Skeletal muscle cell (primary cell): ENCODE measurements at regions not wholly inside any gene's neighbourhood (a gene's known extent, or its start where the extent isn't known, plus 50 kb on each side); places are given as distances from the start of the nearest gene placed in this dataset.
"Not testable (repeated sequence)": the region's sequence is repeated elsewhere in the genome, so short reads cannot be mapped to it uniquely, and the experiment has no call there.

Experiments used
- DNase-seq: peaks from one replicate; pipeline ENCODE4 v3.0.0-alpha.2; 2010; ENCODE audit warnings: low read depth
- H3K4me3 ChIP-seq: 2 replicates; pipeline ENCODE4 v1.5.1; 2011; ENCODE audit warnings: low read depth, mild to moderate bottlenecking, control low read depth, low read length, moderate library complexity

DNA sequence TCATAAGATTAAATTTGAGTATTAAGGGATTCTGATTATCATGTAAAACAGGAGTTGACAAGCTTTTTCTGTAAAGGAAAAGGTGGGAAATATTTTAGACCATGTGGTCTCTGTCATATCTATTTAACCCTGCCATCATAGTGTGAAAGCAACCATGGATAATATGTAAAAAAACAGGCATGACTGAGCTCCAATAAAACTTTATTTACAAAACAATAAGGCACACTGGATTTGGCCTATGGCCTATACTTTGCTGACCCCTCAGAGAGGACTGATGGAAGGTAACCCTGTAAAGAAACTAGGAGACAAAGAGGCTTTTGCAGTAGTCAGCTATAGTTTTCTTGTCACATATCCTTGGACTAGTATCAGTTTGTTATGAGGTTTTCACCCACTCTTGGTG lies 130.5 kb upstream of the CDK13 start:
- DNase-seq: no peak
- H3K4me3 ChIP-seq: no peak overlapping the region

DNA sequence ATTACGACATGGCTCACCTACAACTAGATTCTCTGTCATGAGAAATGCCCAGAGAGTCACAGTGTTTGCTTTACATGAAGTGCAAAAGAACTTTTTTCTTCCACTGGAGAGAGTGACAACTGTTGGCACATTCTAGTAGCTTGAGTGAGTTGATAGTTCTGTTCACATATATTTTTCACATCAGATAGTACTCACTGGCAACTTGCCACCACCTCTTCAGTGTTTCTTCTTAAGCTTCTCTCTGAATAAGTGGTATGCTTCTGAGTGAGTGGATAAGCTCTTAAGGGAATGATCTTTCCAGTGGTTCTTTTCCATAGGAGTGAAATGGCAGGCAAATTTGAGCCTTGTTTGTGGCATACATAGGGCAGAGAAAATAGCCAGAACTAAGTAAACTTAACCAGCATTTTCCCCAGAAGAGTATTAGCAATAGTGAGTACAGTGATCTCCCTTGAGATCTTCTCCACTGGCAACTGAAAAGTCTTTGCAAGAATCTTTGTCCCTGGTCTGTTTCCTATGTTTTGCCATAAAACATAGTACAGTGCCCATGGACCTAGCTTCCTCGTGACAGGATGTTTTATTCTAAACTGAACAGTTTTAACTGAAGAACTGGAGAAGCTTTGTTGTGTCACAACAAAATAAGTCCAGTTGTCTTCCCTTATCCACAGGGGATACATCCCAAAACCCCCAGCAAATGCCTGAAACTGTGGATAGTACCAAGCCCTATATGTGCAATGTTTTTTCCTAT lies 125.4 kb upstream of the CDK13 start:
- no peak for DNase-seq
- H3K4me3 ChIP-seq: no peak overlapping the region

GRCh38 chr7:39825401-39825980 lies 124.6 kb upstream of the CDK13 start:
- no peak for DNase-seq
- no peak overlapping the region for H3K4me3 ChIP-seq

GRCh38 chr7:39826166-39826565 lies 123.9 kb upstream of the CDK13 start:
- no peak overlapping the region for H3K4me3 ChIP-seq
- DNase-seq: no peak

DNA sequence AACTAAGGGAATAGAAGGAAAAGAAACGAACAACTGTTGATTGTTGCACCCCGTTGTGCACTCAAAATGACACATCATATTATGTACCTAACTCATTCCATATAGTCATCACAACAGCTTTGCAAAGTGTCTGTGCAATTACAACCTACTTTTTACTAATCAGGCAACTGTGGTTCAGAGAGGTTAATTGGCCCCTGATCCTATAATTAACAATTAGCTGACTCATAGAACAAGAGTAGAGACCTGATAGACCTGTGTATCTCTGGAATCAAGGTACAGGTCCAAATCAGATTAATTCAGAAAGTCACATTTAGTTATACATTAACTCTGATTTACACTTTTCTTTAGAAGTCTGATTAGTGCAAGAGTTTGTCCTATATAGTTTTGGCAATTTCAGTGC lies 122.5 kb upstream of the CDK13 start:
- no peak overlapping the region for H3K4me3 ChIP-seq
- DNase-seq: no peak

GRCh38 chr7:39829028-39829427 lies 121.0 kb upstream of the CDK13 start:
- no peak for DNase-seq
- H3K4me3 ChIP-seq: no peak overlapping the region

DNA sequence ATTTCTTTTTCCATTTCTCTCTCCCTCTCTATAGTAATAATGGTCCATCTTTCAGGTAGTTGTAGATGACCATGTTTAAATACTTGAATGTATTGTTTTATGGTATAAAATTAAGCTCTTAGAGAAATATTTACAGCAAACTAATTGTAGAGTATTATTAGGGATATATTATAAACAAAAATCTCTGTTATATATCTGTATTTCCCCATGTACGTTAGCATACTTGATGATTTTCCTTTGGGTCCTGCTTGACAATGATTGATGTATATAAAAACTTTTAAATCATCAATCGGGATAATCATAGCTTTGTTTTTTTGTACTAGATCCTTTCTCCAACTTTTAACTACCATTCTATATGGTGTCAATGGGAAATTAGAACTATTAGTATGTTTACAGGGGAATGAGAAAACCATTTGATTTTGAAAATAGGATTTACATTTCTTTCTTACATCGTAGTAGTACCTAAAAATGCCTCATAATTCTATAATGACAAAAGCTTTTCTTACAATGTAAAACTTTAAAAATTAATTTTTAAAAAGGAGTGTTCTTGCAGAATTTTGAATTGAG lies 117.5 kb upstream of the CDK13 start:
- H3K4me3 ChIP-seq: no peak overlapping the region
- no peak for DNase-seq

GRCh38 chr7:39833180-39833799 lies 116.8 kb upstream of the CDK13 start:
- DNase-seq: not testable (repeated sequence)
- peak overlapping the region; percentile 45 for H3K4me3 ChIP-seq

GRCh38 chr7:39833865-39834634 lies 116.0 kb upstream of the CDK13 start:
- H3K4me3 ChIP-seq: peak overlapping the region; percentile 45
- DNase-seq: not testable (repeated sequence)

DNA sequence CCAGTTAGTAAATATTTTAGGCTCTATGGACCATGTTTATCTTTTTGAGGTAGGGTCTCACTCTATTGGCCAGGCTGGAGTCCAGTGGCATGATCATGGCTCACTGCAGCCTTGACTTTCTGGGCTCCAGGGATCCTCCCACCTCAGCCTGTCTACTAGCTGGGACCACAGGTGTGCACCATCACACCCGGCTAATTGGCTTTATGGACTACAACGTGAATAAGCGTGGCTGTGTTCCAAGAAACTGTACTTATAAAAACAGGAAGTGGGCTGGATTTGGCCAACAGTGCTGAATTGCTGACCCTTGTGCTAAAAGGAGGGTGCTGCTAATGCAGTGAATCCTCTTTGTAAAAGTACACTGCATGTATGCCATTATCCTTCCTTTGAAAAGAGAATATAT lies 111.7 kb upstream of the CDK13 start:
- H3K4me3 ChIP-seq: no peak overlapping the region
- DNase-seq: peak; percentile 30

GRCh38 chr7:39845006-39845405 lies 105.0 kb upstream of the CDK13 start:
- no peak for DNase-seq
- no peak overlapping the region for H3K4me3 ChIP-seq

DNA sequence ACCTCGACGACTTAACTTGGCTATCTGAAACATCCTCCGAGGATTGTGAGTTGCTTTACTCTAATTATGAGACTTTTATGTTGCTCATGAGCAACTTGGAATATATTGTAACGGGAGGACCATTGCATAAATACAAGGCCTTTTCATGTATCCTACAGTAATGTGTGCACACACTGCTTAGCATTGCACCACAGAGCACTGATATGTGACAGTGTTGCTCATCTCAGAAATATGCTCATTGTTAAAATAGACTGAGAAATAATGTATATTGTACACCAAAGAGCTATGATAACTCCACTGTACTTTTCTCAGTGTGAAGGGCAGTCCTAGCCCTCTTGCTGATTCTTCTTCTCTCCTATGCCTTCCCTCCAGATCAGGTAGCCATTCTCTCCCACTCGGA lies 102.8 kb upstream of the CDK13 start:
- no peak for DNase-seq
- H3K4me3 ChIP-seq: no peak overlapping the region

DNA sequence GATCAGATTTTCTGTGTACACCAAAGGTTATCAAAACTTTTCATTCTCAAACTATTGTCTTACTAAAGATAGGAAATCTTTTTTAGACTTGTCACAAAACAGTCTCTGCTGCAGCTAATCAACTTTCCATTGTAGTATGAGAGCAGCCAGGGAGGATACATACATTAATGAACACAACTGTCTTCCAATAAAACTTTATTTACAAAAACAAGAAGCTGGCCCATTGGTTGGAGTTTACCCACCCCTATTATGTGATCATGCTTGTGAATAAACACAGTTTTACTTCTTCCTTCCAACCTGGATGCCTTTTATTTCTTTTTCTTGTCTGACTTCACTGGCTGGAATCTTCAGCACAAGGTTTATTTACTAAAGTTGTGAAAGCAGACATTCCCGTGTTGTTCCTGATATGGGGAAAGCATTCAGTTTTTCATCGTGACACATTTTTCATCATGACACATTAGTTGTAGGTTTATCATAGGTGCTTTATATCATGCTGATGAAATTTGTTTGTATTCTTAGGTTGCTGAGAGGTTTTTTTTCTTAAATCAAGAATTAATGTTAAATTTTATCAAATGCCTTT lies 98.5 kb upstream of the CDK13 start:
- H3K4me3 ChIP-seq: no peak overlapping the region
- no peak for DNase-seq

- peak overlapping the region; percentile 27 for H3K4me3 ChIP-seq
- not testable (repeated sequence) for DNase-seq
These were observed 95.3 kb upstream of the CDK13 start for GRCh38 chr7:39854616-39855324.

GRCh38 chr7:39855325-39855674 lies 94.8 kb upstream of the CDK13 start:
- H3K4me3 ChIP-seq: peak overlapping the region; percentile 27
- no peak for DNase-seq

DNA sequence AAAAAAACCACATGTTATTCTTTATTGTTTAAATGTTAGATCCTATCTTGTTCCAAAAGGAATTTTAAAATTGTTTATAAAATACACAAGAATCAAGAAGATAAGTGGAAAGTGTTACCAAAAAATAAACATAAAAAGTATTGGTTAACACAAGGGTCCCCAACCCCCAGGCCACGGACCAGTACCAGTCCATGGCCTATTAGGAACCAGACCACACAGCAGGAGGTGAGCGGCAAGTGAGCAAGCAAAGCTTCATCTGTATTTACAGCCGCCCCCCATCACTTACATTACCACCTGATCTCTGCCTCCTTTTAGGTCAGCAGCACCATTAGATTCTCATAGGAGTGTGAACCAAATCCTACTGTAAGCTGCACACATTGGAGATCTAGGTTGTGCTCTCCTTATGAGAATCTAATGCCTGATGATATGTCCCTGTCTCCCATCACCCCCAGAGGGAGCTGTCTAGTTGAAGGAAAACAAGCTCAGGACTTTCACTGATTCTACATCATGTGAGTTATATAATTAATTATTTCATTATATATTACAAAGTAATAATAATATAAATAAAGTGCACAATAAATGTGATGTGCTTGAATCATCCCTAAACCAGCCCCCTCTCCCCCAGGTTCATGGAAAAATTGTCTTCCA lies 86.3 kb upstream of the CDK13 start:
- DNase-seq, H3K4me3 ChIP-seq: not testable (repeated sequence)

DNA sequence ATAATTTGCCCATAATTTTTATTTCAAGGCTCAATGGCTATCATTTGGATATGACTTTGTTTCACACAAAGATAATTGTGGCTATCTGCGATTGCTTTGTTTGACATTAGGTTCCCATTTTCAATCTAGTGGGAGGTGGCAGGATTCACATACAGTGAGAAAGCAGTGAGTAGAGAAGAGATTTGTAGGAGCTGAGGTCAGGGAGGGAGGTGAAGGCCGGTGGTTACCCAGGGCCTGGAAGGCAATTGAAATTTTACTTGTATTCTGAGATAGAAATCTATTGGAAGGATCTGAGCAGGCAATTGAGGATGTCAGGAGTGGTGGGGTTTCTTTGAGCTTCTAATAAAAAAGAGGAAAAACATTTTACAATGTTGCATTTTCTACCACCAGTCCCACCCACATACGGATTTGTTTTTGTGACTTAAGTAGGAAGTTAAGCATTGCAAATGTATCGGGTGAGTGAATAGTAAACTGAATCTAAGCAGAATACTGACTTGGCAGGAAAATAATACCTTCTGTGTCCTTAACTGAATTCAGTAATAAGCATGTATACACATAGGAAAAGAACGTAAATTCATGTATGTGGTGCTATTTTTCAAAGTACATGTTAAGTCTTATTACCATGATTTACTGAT lies 80.1 kb upstream of the CDK13 start:
- H3K4me3 ChIP-seq, DNase-seq: not testable (repeated sequence)

DNA sequence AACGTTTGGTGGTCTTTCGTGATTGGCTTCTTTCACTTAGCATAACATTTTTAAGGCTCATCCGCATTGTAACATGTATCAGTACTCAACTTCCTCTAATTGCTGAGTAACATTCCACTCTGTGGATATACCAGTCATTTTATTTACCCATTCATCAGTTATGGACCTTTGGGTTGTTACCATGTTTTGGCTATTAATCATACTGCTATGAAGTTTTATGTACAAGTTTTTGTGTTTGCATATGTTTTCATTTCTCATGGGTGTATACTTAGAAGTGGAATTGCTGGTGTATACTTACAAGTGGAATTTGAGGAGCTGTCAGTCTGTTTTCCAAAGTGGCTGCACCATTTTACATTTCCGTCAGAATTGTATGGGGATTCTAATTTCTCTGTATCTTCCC lies 78.4 kb upstream of the CDK13 start:
- not testable (repeated sequence) for DNase-seq, H3K4me3 ChIP-seq
